Type B pancreatic cell (in vitro differentiated cells): ENCODE measurements at regions not wholly inside any gene's neighbourhood (a gene's known extent, or its start where the extent isn't known, plus 50 kb on each side); places are given as distances from the start of the nearest gene placed in this dataset.

Experiments used
- DNase-seq: peaks from one replicate; pipeline ENCODE4 v3.0.0; 2021; ENCODE audit warnings: mixed read lengths; ENCODE audit not compliant: unreplicated experiment; ENCODE audit errors: extremely low spot score
- H3K27ac Mint-ChIP-seq: 2 replicates; pipeline ENCODE4 v1.8.0; 2021; ENCODE audit warnings: mild to moderate bottlenecking, mixed read lengths
- H3K27me3 Mint-ChIP-seq: 2 replicates; pipeline ENCODE4 v1.8.0; 2021; ENCODE audit warnings: mixed read lengths
- H3K36me3 Mint-ChIP-seq: 2 replicates; pipeline ENCODE4 v1.8.0; 2021; ENCODE audit warnings: mixed read lengths
- H3K4me1 Mint-ChIP-seq: one replicate; pipeline ENCODE4 v1.8.0; 2021; ENCODE audit warnings: mixed read lengths; ENCODE audit not compliant: unreplicated experiment
- H3K4me3 Mint-ChIP-seq: 2 replicates; pipeline ENCODE4 v1.8.0; 2021; ENCODE audit warnings: mild to moderate bottlenecking, mixed read lengths
- H3K9me3 Mint-ChIP-seq: 2 replicates; pipeline ENCODE4 v1.8.0; 2021; ENCODE audit warnings: mixed read lengths
- CTCF ChIP-seq: fragments of 200-600 bp; sonication (generic); conservative IDR thresholded peaks from 2 replicates; pipeline ENCODE4 v1.5.0; 2021; ENCODE audit warnings: antibody characterized with exemption, mild to moderate bottlenecking

- no peak for TF ChIP-seq CTCF
- Mint-ChIP-seq H3K9me3 (peaks cover 3% of the 10 kb centered on the region), H3K27ac (no peak overlapping the region), H3K4me1 (peaks cover 17% of the 10 kb centered on the region), H3K4me3 (no peak overlapping the region), H3K36me3 (no peaks in the 10 kb centered on the region), H3K27me3 (no peaks in the 10 kb centered on the region)
- no peak for DNase-seq
Measured at GRCh38 chr2:74760875-74761630, 72.9 kb upstream of the HK2 start.

- H3K36me3 Mint-ChIP-seq: no peaks in the 10 kb centered on the region
- no peak overlapping the region for H3K4me3 Mint-ChIP-seq
- no peaks in the 10 kb centered on the region for H3K27me3 Mint-ChIP-seq
- no peak for DNase-seq
- H3K27ac Mint-ChIP-seq: no peak overlapping the region
- no peaks in the 10 kb centered on the region for H3K9me3 Mint-ChIP-seq
- no peak for TF ChIP-seq CTCF
- H3K4me1 Mint-ChIP-seq: peaks cover 22% of the 10 kb centered on the region
Measured at GRCh38 chr2:74762789-74763188, 71.1 kb upstream of the HK2 start.

GRCh38 chr2:74763962-74764428, 69.9 kb upstream of the HK2 start:
- H3K4me3 Mint-ChIP-seq: no peak overlapping the region
- no peak overlapping the region for H3K27ac Mint-ChIP-seq
- H3K27me3 Mint-ChIP-seq: no peaks in the 10 kb centered on the region
- peaks cover 24% of the 10 kb centered on the region for H3K4me1 Mint-ChIP-seq
- H3K36me3 Mint-ChIP-seq: no peaks in the 10 kb centered on the region
- H3K9me3 Mint-ChIP-seq: no peaks in the 10 kb centered on the region
- DNase-seq: no peak
- no peak for TF ChIP-seq CTCF

GRCh38 chr2:74764429-74765272, 69.3 kb upstream of the HK2 start:
- no peak overlapping the region for H3K27ac Mint-ChIP-seq

GRCh38 chr2:74766780-74767179, 67.1 kb upstream of the HK2 start:
- H3K9me3 Mint-ChIP-seq: no peaks in the 10 kb centered on the region
- TF ChIP-seq CTCF: no peak
- H3K36me3 Mint-ChIP-seq: no peaks in the 10 kb centered on the region
- no peak overlapping the region for H3K4me3 Mint-ChIP-seq
- peaks cover 24% of the 10 kb centered on the region for H3K4me1 Mint-ChIP-seq
- H3K27ac Mint-ChIP-seq: no peak overlapping the region
- no peaks in the 10 kb centered on the region for H3K27me3 Mint-ChIP-seq
- no peak for DNase-seq

More at GRCh38 chr2:74764429-74765272, 69.3 kb upstream of the HK2 start:
- H3K27me3 Mint-ChIP-seq: no peaks in the 10 kb centered on the region
- no peak overlapping the region for H3K4me3 Mint-ChIP-seq
- peaks cover 24% of the 10 kb centered on the region for H3K4me1 Mint-ChIP-seq
- no peak for TF ChIP-seq CTCF
- H3K36me3 Mint-ChIP-seq: no peaks in the 10 kb centered on the region
- DNase-seq: no peak
- H3K9me3 Mint-ChIP-seq: no peaks in the 10 kb centered on the region
